Activated B cell treated with CpG ODN at 0.5 μM for 24 hours (primary cell): ENCODE measurements at regions not wholly inside any gene's neighbourhood (a gene's known extent, or its start where the extent isn't known, plus 50 kb on each side); places are given as distances from the start of the nearest gene placed in this dataset.

Source experiments
- ATAC-seq: fragments of 200-7000 bp; cut with Tn5 transposase; one replicate; pipeline ENCODE4 v1.10.0; 2021; ENCODE audit warnings: low read depth, mild to moderate bottlenecking, moderate library complexity
- CTCF ChIA-PET: fragments of 350-600 bp; sonication (Branson Sonifier 250); formaldehyde crosslinking; loops from one replicate; lab custom pipeline; 2021; ENCODE audit warnings: antibody characterized with exemption; lab: Charles Lee
- POLR2A ChIA-PET: fragments of 350-600 bp; sonication (Branson Sonifier 250); formaldehyde crosslinking; loops from one replicate; lab custom pipeline; 2021; ENCODE audit warnings: antibody characterized with exemption; lab: Charles Lee
- DNase-seq: peaks from one replicate; pipeline ENCODE4 v3.0.0; 2022
- H3K27ac Mint-ChIP-seq: one replicate; pipeline ENCODE4 v1.8.0; 2020; ENCODE audit warnings: mixed read lengths
- H3K27me3 Mint-ChIP-seq: one replicate; pipeline ENCODE4 v1.8.0; 2021; ENCODE audit warnings: mixed read lengths
- H3K36me3 Mint-ChIP-seq: one replicate; pipeline ENCODE4 v1.8.0; 2021; ENCODE audit warnings: low read depth, mixed read lengths
- H3K4me1 Mint-ChIP-seq: one replicate; pipeline ENCODE4 v1.8.0; 2021; ENCODE audit warnings: mixed read lengths
- H3K4me3 Mint-ChIP-seq: one replicate; pipeline ENCODE4 v1.8.0; 2020; ENCODE audit warnings: mild to moderate bottlenecking, mixed read lengths
- H3K9me3 Mint-ChIP-seq: one replicate; pipeline ENCODE4 v1.8.0; 2020; ENCODE audit warnings: mixed read lengths
- intact Hi-C: fragments of 100-400 bp; cut with micrococcal nuclease; formaldehyde crosslinking; loops from one replicate; pipeline ENCODE4 v1.15.1; 2024
- TF ChIP-seq, protein P1 (sequence below): fragments of 200-600 bp; IDR thresholded peaks from one replicate; pipeline ENCODE4 v1.8.0; 2022; ENCODE audit warnings: antibody characterized with exemption, mild to moderate bottlenecking

DNA sequence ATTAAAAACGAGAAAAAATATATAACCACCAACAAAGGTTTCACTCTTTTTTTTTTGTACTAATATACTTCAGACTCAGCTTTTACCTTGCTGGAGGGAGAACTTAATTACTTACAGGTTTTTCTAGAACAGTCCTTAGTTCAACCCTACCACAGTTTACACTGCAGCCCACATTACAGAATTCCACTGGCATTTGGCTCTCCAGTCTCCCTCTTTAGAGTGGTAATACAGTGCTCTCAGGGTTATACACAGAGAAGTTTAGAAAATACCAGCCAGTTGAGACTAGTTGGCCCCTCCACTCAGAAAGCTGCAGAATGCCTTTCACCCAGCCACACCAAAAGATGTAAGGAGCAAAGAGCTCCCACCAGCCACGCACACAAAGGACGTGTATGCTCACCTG, 122.3 kb upstream of the DIO3 start:
- POLR2A ChIA-PET, result no interaction called here
- H3K9me3 Mint-ChIP-seq, result no peaks in the 10 kb centered on the region
- H3K4me3 Mint-ChIP-seq, result no peak overlapping the region
- no peaks in the 10 kb centered on the region for H3K4me1 Mint-ChIP-seq
- H3K36me3 Mint-ChIP-seq, result no peaks in the 10 kb centered on the region
- DNase-seq, result no peak
- intact Hi-C loops, result no loop called here
- TF ChIP-seq, protein P1, sequence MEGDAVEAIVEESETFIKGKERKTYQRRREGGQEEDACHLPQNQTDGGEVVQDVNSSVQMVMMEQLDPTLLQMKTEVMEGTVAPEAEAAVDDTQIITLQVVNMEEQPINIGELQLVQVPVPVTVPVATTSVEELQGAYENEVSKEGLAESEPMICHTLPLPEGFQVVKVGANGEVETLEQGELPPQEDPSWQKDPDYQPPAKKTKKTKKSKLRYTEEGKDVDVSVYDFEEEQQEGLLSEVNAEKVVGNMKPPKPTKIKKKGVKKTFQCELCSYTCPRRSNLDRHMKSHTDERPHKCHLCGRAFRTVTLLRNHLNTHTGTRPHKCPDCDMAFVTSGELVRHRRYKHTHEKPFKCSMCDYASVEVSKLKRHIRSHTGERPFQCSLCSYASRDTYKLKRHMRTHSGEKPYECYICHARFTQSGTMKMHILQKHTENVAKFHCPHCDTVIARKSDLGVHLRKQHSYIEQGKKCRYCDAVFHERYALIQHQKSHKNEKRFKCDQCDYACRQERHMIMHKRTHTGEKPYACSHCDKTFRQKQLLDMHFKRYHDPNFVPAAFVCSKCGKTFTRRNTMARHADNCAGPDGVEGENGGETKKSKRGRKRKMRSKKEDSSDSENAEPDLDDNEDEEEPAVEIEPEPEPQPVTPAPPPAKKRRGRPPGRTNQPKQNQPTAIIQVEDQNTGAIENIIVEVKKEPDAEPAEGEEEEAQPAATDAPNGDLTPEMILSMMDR, result no peak
- CTCF ChIA-PET, result no interaction called here
- ATAC-seq, result no peak
- peaks cover 16% of the 10 kb centered on the region for H3K27me3 Mint-ChIP-seq
- H3K27ac Mint-ChIP-seq, result no peak overlapping the region

DNA sequence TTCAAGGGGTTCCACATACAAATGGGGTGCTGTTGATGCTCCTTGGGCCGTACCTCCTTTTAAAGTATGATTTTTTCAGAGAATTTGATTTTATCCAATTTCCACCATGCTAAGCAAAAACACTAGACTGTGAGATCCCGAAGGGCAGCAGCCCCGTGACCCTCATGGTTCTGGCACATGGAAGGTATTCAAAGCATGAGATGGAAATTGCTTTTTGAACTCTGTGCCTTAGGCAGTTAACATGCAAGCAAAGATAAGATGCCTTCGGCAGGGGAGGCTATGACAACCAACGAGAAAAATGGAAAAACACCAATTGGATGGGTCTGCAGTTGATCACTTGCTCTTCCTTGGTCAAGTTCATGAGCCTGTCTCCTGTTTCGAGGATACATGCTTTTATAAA, 120.8 kb upstream of the DIO3 start:
- Mint-ChIP-seq H3K4me3 (no peak overlapping the region), H3K36me3 (no peaks in the 10 kb centered on the region), H3K4me1 (no peaks in the 10 kb centered on the region), H3K27me3 (peaks cover 16% of the 10 kb centered on the region), H3K27ac (no peak overlapping the region), H3K9me3 (no peaks in the 10 kb centered on the region)
- DNase-seq (no peak), ATAC-seq (no peak)
- intact Hi-C loops, result no loop called here
- TF ChIP-seq, protein P1, result no peak
- CTCF ChIA-PET, result no interaction called here
- POLR2A ChIA-PET, result no interaction called here

GRCh38 chr14:101441710-101442109, 119.6 kb upstream of the DIO3 start:
- H3K4me3 Mint-ChIP-seq, result no peak overlapping the region
- ATAC-seq (no peak), DNase-seq (no peak)
- H3K9me3 Mint-ChIP-seq, result no peaks in the 10 kb centered on the region
- peaks cover 10% of the 10 kb centered on the region for H3K27me3 Mint-ChIP-seq
- H3K36me3 Mint-ChIP-seq, result no peaks in the 10 kb centered on the region
- POLR2A ChIA-PET, result no interaction called here
- TF ChIP-seq, protein P1, result no peak
- no peaks in the 10 kb centered on the region for H3K4me1 Mint-ChIP-seq
- intact Hi-C loops, result no loop called here
- no peak overlapping the region for H3K27ac Mint-ChIP-seq
- CTCF ChIA-PET, result no interaction called here

DNA sequence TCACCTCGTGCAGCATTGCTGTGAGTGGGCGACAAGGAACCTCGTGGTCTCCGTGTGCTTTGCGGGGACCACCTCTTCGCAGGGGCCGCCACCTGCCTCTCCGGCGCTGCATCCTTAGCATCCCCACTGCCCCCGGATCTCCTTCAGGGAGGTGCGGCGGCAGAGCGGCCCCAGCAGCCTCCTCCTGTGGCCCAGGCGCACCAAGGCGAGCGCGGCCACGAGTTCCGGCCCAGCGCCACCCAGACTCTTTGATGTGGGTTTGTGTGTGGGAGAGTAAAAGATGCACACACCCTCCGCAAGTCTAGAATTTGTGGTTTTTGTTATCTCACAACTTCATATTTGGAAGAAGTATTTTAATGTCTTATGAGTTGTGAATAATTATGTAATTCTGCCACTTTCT, 118.8 kb upstream of the DIO3 start:
- ChIA-PET POLR2A (no interaction called here), CTCF (no interaction called here)
- Mint-ChIP-seq H3K4me3 (no peak overlapping the region), H3K9me3 (no peaks in the 10 kb centered on the region), H3K27ac (no peak overlapping the region), H3K27me3 (peaks cover 10% of the 10 kb centered on the region), H3K36me3 (no peaks in the 10 kb centered on the region), H3K4me1 (no peaks in the 10 kb centered on the region)
- ATAC-seq, result no peak
- TF ChIP-seq, protein P1, result no peak
- intact Hi-C loops, result no loop called here
- no peak for DNase-seq

DNA sequence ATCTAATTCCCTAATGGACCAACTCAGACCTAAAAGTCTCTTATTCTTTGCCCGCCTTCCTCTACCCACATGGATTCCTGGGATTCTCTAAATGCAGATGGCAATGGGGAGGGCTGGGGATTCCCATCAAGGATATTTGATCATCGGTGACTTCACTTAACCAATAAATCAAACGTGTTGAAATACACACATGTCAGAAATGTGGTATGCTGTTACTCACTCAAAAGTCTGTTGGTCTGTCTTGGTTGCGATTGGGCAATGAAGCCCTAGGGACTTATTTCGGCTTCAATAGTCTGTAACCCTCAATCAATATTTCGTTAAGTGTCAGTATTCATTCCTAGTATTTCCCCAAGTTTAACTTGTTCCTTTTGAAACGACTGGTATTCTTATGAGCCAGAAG, 117.2 kb upstream of the DIO3 start:
- Mint-ChIP-seq H3K27me3 (peaks cover 10% of the 10 kb centered on the region), H3K9me3 (no peaks in the 10 kb centered on the region), H3K4me3 (no peak overlapping the region), H3K4me1 (no peaks in the 10 kb centered on the region), H3K27ac (no peak overlapping the region), H3K36me3 (no peaks in the 10 kb centered on the region)
- DNase-seq (no peak), ATAC-seq (no peak)
- ChIA-PET POLR2A (no interaction called here), CTCF (no interaction called here)
- intact Hi-C loops, result no loop called here
- TF ChIP-seq, protein P1, result no peak
